DND-41 (cell line): ENCODE measurements at regions not wholly inside any gene's neighbourhood (a gene's known extent, or its start where the extent isn't known, plus 50 kb on each side); places are given as distances from the start of the nearest gene placed in this dataset.

Experiments used
- ATAC-seq: fragments of 200-7000 bp; cut with Tn5 transposase; 3 replicates; pipeline ENCODE4 v1.9.1; 2021; ENCODE audit warnings: low read depth; ENCODE audit not compliant: insufficient read depth
- DNase-seq: peaks from one replicate; pipeline ENCODE4 v3.0.0-alpha.2; 2020
- H2AFZ ChIP-seq: 2 replicates; pipeline ENCODE4 v1.6.0; 2012; ENCODE audit warnings: low read depth, low read length
- H3K27ac ChIP-seq: 2 replicates; pipeline ENCODE4 v1.5.1; 2012; ENCODE audit warnings: low read length, inconsistent platforms
- H3K27me3 ChIP-seq: fragments of 200-600 bp; sonication (generic); 2 replicates; pipeline ENCODE4 v1.6.0; 2012; ENCODE audit warnings: low read length, mild to moderate bottlenecking, inconsistent platforms; ENCODE audit not compliant: insufficient read depth, poor library complexity
- H3K36me3 ChIP-seq: 2 replicates; pipeline ENCODE4 v1.5.1; 2012; ENCODE audit warnings: low read length, inconsistent platforms; ENCODE audit not compliant: insufficient read depth
- H3K4me1 ChIP-seq: 2 replicates; pipeline ENCODE4 v1.5.1; 2012; ENCODE audit warnings: mild to moderate bottlenecking, low read length; ENCODE audit not compliant: insufficient read depth
- H3K4me2 ChIP-seq: 2 replicates; pipeline ENCODE4 v1.6.0; 2012; ENCODE audit warnings: mild to moderate bottlenecking, moderate library complexity, low read length, inconsistent platforms; ENCODE audit not compliant: insufficient read depth
- H3K4me3 ChIP-seq, 2 experiments: fragments of 200-600 bp in 1 of 2; shearing (Covaris generic) in 1 of 2; 2 replicates each; pipeline ENCODE4 v1.5.1; 2012 to 2016; ENCODE audit warnings: inconsistent platforms in 2 of 2, low read length in 2 of 2, mild to moderate bottlenecking in 2 of 2, low read depth in 1 of 2, moderate library complexity in 1 of 2
- H3K79me2 ChIP-seq: 2 replicates; pipeline ENCODE4 v1.6.0; 2012; ENCODE audit warnings: low read length, inconsistent platforms; ENCODE audit not compliant: insufficient read depth
- H3K9ac ChIP-seq: 2 replicates; pipeline ENCODE4 v1.6.0; 2012; ENCODE audit warnings: low read depth, mild to moderate bottlenecking, inconsistent platforms, low read length, moderate library complexity
- H3K9me3 ChIP-seq: 2 replicates; pipeline ENCODE4 v1.5.1; 2012; ENCODE audit warnings: low read length, moderate library complexity, mild to moderate bottlenecking, inconsistent platforms; ENCODE audit not compliant: insufficient read depth, severe bottlenecking
- H4K20me1 ChIP-seq: 2 replicates; pipeline ENCODE4 v1.6.0; 2012; ENCODE audit warnings: low read length; ENCODE audit not compliant: insufficient read depth
- EZH2 ChIP-seq: IDR thresholded peaks from 3 replicates; pipeline ENCODE4 v1.6.1; 2012; ENCODE audit warnings: borderline replicate concordance, low read depth, mild to moderate bottlenecking, moderate library complexity, low read length, inconsistent platforms; ENCODE audit not compliant: severe bottlenecking
- TF ChIP-seq, protein P1 (sequence below): IDR thresholded peaks from 2 replicates; pipeline ENCODE4 v1.5.1; 2012; ENCODE audit warnings: borderline replicate concordance, low read length, moderate library complexity, mild to moderate bottlenecking; ENCODE audit not compliant: poor library complexity, severe bottlenecking; ENCODE audit errors: extremely low read depth

- TF ChIP-seq, protein P1, sequence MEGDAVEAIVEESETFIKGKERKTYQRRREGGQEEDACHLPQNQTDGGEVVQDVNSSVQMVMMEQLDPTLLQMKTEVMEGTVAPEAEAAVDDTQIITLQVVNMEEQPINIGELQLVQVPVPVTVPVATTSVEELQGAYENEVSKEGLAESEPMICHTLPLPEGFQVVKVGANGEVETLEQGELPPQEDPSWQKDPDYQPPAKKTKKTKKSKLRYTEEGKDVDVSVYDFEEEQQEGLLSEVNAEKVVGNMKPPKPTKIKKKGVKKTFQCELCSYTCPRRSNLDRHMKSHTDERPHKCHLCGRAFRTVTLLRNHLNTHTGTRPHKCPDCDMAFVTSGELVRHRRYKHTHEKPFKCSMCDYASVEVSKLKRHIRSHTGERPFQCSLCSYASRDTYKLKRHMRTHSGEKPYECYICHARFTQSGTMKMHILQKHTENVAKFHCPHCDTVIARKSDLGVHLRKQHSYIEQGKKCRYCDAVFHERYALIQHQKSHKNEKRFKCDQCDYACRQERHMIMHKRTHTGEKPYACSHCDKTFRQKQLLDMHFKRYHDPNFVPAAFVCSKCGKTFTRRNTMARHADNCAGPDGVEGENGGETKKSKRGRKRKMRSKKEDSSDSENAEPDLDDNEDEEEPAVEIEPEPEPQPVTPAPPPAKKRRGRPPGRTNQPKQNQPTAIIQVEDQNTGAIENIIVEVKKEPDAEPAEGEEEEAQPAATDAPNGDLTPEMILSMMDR: no peak
- no peak for TF ChIP-seq EZH2
- no peak overlapping the region for H3K4me2 ChIP-seq
- DNase-seq (no peak), ATAC-seq (no peak)
- H3K79me2 ChIP-seq: no peaks in the 10 kb centered on the region
- no peaks in the 10 kb centered on the region for H3K4me1 ChIP-seq
- no peak overlapping the region for H2AFZ ChIP-seq
- no peak overlapping the region for H3K4me3 ChIP-seq
- no peaks in the 10 kb centered on the region for H3K27me3 ChIP-seq
- no peak overlapping the region for H3K27ac ChIP-seq
- H4K20me1 ChIP-seq: no peaks in the 10 kb centered on the region
- H3K9me3 ChIP-seq: no peaks in the 10 kb centered on the region
- H3K9ac ChIP-seq: no peak overlapping the region
- no peaks in the 10 kb centered on the region for H3K36me3 ChIP-seq
Observed at GRCh38 chr13:47178090-47178950, 281.5 kb upstream of the HTR2A start.

DNA sequence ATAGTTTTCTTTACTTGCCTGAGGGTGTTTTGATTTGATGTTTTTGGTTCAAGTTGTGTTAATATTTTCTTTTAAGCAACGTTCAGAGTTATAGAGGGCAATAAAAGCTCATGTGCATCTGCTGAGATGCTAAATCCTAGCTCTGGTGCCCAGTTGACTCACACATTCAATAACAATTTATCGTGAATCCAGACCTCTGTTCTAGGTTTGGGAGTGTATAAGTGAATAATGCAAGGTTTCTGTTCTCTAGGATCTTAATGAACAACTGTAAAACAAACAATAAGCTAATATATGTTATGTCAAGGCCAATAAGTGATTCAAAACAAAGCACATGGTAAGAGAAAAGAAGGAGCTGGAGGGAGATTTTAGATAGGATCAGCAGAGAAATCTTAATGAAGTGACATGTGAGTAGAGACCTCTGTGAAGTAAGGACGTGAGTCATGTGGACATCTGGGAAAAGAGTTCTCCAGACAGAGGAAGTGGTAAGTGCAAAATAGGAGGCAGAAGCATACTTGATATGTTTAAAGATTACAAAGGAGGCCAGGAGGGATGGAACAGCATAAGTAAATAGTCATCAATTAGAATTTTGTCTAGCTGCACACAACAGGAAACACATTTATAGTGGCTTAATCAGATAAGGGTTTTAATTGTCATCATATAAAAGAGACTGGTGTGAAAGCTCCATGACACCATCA lies 278.5 kb upstream of the HTR2A start:
- no peak for TF ChIP-seq EZH2
- TF ChIP-seq, protein P1: no peak
- Histone ChIP-seq H3K9ac (no peak overlapping the region), H3K79me2 (no peaks in the 10 kb centered on the region), H2AFZ (no peak overlapping the region), H3K36me3 (no peaks in the 10 kb centered on the region), H4K20me1 (no peaks in the 10 kb centered on the region), H3K4me3 (no peak overlapping the region), H3K4me1 (no peaks in the 10 kb centered on the region), H3K9me3 (no peaks in the 10 kb centered on the region), H3K27ac (no peak overlapping the region), H3K4me2 (no peak overlapping the region), H3K27me3 (peaks cover 5% of the 10 kb centered on the region)
- ATAC-seq (peak; percentile 29; the same call in 1 of the 3 replicates), DNase-seq (no peak)

DNA sequence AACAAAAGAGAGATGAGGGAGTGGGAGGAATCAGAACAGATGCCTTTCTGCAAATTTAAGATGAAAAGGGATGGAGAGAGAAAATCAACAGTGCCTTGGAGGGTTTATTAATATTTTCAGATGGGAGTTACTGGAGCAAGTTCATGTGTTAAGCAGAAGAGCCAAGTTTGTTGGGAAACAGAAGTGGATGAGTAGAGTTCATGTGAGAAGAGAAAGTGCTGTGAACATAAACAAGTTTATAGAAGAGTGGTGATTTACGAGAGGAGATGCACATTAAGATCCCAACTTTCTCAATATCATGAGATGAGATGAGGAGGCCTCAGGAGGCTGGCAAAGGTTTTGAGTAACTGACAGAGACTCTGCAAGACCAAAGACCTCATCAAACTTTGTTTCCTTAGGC lies 274.1 kb upstream of the HTR2A start:
- H3K9me3 ChIP-seq: no peaks in the 10 kb centered on the region
- H3K36me3 ChIP-seq: no peaks in the 10 kb centered on the region
- ATAC-seq (no peak), DNase-seq (no peak)
- H3K4me1 ChIP-seq: no peaks in the 10 kb centered on the region
- no peak overlapping the region for H3K27ac ChIP-seq
- H3K9ac ChIP-seq: no peak overlapping the region
- no peaks in the 10 kb centered on the region for H3K79me2 ChIP-seq
- no peaks in the 10 kb centered on the region for H4K20me1 ChIP-seq
- TF ChIP-seq, protein P1: no peak
- no peak for TF ChIP-seq EZH2
- no peak overlapping the region for H3K4me3 ChIP-seq
- H3K27me3 ChIP-seq: peaks cover 5% of the 10 kb centered on the region
- no peak overlapping the region for H3K4me2 ChIP-seq
- no peak overlapping the region for H2AFZ ChIP-seq
